ENCODE measurements at regions not wholly inside any gene's neighbourhood (a gene's known extent, or its start where the extent isn't known, plus 50 kb on each side); places are given as distances from the start of the nearest gene placed in this dataset.

GRCh38 chr2:143901185-143901842, 618.6 kb downstream of the ZEB2 start:
- no peak for DNase-seq

GRCh38 chr2:143899987-143900386, 619.9 kb downstream of the ZEB2 start:
- no peak for DNase-seq

DNA sequence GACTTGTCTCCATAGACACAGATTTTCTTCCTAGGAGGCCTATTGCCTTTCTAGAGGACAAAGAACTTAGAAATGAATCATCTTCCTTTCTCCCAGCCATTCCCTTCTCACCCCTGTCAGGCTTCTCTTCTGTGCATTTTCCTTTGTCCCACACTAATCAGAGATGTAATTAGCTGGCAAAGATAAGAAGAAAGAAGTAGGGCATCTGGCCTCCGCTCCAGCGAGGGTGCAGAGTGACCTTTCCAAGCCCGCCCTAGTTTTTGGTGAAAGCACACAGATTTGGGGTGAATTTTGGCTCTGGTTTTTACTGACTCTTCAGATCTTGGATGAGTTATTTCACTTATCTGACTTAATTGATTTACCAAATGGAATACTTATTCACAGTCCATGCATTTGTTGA, 626.5 kb downstream of the ZEB2 start:
- DNase-seq, result no peak

GRCh38 chr2:143891879-143892308, 628.0 kb downstream of the ZEB2 start:
- DNase-seq, result no peak

DNA sequence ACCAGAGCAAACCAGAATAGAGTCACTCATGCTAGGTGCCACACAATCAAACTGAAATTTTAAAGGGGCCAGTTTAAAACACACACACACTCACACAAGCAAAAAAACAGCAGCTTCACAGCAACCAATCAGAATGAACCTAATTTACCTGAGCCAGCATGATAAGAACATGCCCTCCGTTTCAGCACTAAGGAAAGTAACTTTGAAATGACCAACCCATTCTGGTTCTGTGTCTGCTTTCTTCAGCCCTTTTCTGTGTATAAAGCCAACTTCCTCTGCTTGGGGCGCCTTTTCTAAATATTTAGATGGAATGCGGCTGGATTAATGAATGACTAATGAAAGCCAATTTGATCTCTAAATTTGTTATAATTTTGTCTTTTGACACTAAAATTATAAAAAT, 629.1 kb downstream of the ZEB2 start:
- DNase-seq, result no peak

DNA sequence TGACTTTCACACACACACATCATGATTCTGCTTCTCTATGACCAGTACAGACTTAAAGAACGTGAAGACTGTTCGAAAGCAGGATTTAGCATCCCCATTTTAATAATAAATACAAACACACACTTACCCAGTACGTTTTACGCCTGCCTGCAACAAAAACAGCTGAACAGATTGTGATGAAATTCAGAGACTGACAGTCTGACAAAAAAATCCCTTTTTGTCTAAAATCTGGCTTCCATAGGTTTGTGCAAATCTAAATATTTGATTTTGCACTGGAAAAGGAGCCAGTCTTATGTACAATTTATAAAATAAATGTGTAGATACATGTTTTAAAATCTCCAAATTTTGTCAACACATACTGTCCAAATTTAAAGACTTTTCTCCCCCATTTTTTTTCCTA, 630.7 kb downstream of the ZEB2 start:
- DNase-seq, result no peak

DNA sequence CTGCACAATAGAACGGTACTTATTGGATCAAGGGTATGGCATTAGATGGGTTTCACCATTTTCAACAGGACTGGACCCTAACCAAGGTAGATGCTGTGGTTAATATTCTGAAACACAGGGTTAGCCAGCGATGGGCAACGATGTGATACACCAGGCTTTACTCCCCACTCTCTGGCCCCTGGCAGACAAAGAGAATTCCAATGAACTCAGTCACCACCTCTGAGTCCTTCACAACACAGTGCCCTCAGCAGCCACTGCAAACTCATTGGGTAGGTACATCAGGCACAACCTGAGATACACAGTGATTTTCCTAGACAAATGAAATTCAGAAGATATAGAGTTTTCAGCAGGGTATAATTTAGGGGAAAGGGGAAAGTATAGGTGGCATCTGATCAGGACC, 634.5 kb downstream of the ZEB2 start:
- DNase-seq, result no peak

- DNase-seq, result peak; percentile 55
These were observed 638.7 kb downstream of the ZEB2 start for GRCh38 chr2:143881246-143881645.

DNA sequence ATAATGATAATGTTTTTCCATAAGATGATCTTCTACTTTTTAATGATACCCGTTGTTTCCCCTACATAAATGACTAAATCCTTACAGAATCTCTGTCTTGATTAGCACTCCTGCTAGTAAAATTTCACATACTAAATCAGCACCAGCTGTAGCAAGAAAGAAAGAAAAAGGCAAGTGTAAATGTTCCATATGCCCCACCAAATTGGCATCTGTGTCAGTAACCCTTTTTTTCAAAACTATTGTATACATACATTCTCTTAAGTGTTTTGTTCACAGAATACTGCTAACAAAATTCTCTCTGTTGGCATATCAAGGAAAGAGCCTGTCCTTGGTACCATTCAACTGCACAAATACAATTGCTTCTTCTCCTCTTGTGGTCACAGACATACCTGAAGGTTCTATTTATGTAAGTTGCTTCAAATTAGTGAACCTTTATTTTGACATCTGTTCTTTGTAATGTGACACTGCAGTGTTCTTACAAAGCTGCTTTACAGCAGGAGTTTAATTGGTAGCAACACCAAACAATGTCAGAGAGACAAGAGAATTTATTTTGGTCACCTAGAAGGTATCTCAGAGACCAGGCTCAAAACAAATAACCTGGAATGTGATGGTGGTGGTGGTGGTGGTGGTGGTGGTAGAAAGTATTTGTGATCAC, 641.9 kb downstream of the ZEB2 start:
- peak; percentile 24 for DNase-seq

DNA sequence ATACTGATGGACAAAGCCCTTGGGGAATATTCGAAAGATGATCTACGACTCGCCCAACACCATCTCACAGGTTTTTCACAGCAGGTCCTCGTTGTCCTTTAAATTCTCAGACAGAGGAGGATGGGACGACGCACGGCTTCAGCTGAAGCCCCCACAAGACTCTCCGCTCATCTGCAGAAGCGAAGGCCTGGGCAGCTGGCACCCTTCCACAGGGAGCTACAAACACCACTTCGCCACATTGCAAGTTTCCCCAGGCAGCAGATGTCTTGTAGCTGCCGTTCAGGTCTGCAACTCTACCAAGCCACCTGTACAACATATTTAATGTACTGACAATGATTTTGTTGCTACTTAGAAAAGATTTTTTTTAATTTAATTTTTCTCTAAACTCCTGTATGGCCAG, 642.9 kb downstream of the ZEB2 start:
- DNase-seq, result no peak

- DNase-seq, result no peak
These were observed 644.4 kb downstream of the ZEB2 start for GRCh38 chr2:143875295-143876233.

DNA sequence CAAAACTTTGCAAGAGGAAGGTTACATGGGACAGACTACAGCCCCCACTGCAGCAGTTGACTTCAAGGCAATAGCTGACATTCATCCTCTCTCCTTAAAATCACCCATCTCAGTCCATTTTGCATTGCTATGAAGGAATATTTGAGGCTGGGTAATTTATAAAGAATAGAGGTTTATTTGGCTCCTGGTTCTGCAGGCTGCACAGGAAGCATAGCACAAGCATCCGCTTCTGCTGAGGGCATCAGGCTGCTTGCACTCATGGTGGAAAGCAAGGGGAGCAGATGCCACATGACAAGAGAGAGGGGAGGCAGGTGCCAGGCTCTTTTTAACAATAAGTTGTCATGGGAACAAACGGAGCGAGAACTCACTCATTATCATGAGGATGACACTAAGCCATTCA, 646.0 kb downstream of the ZEB2 start:
- DNase-seq, result no peak

DNA sequence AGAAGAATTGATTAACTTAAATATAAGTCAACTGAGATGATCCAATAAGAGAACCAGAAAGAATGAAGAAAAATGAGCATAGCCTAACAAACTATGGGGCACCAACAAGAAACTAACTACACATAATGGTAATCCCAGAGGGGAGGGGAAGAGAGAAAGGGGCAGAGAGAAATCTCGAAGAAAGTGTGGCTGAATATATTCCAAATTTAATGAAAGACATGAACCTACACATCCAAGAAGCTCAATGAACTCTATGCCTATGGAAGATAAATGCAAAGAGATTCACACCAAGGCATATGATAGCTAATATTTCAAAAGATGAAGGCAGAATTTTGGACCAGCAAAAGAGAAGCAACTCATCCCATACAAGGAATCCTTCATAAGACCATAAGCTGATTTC, 649.2 kb downstream of the ZEB2 start:
- DNase-seq, result no peak

GRCh38 chr2:143856978-143857377, 662.9 kb downstream of the ZEB2 start:
- no peak for DNase-seq

- no peak for DNase-seq
These were observed 667.2 kb downstream of the ZEB2 start for GRCh38 chr2:143852759-143853158.

- DNase-seq, result no peak
These were observed 669.8 kb downstream of the ZEB2 start for GRCh38 chr2:143850084-143850483.

DNA sequence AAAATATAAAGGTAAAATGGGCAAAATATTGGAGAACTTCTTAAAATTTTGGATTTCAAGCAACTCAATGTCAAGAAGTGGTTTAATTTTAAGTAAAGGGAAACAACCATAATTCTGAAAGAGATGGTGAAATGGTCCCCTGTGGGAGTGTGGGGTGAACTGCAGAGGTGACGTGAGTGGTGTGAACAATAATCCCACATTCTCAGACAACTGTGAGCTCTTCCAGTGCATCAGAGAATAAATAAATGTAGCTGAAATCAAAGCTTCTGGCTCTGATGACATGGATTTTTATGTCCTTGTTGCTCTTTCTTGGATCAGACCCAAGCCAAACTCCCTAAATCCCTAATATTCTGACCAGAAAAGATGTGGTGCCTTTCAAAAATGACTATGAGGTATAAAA, 672.7 kb downstream of the ZEB2 start:
- no peak for DNase-seq

GRCh38 chr2:143844986-143845385, 674.9 kb downstream of the ZEB2 start:
- DNase-seq, result no peak

DNA sequence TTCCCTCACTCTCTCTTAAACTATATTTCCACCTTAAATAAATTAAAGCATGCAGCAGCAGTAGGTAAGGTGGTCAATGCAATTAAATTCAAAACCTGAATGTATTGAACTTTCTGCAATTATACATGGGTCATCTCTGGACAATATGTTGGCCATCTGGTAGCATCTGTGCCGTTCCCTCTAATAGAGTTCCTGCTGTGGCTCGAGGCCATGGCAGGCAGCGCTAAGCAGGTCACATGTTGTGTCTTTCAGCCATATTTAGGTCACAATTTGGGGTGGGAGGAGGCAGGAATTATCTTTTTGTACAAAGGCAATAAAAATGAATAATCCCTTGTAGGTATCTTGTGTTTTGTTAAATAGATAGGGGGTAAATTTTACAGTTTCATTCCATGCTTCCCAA, 676.2 kb downstream of the ZEB2 start:
- DNase-seq, result no peak

GRCh38 chr2:143842836-143843235, 677.1 kb downstream of the ZEB2 start:
- no peak for DNase-seq

GRCh38 chr2:143841935-143842334, 678.0 kb downstream of the ZEB2 start:
- no peak for DNase-seq

GRCh38 chr2:143840601-143841000, 679.3 kb downstream of the ZEB2 start:
- DNase-seq, result no peak

DNA sequence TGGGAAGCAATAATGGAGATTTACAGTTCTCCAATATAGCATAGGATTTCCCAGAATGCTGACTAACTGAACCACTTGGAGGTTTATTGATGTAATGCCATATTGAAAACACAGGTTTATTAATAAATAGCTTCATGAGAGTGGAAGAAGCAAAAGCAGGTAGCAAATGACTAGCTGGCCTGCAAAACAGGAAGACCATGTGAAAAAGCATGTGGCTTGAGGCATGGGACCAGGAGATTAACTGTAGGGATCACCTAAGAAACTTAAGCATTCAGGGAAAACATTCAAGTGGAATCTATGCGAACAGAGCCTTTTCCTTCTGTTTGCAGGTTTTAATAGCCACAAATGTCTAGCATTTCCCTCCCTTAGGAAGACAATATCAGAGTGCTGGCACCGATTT, 679.7 kb downstream of the ZEB2 start:
- DNase-seq, result no peak

- no peak for DNase-seq
These were observed 680.5 kb downstream of the ZEB2 start for GRCh38 chr2:143839456-143839855.
